K562 (cell line): ENCODE measurements at regions not wholly inside any gene's neighbourhood (a gene's known extent, or its start where the extent isn't known, plus 50 kb on each side); places are given as distances from the start of the nearest gene placed in this dataset.

Experiments used
- AFF4 ChIP-seq: sonication (generic); formaldehyde crosslinking; IDR thresholded peaks from 2 replicates; pipeline ENCODE4 v1.8.0; 2023; ENCODE audit warnings: mild to moderate bottlenecking, missing genetic modification reagents
- NCOA6 ChIP-seq: fragments of 450-650 bp; IDR thresholded peaks from 2 replicates; pipeline ENCODE4 v1.6.1; 2017; ENCODE audit warnings: mild to moderate bottlenecking
- PHF21A ChIP-seq: fragments of 450-650 bp; IDR thresholded peaks from 2 replicates; pipeline ENCODE4 v1.6.1; 2017; ENCODE audit warnings: low read depth, borderline replicate concordance
- PTBP1 ChIP-seq: fragments of 200-400 bp; formaldehyde crosslinking; IDR thresholded peaks from 2 replicates; pipeline ENCODE4 v1.6.1; 2017; ENCODE audit warnings: low read depth, low read length
- SAP30 ChIP-seq: fragments of 200-600 bp; sonication (generic); IDR thresholded peaks from 2 replicates; pipeline ENCODE4 v1.6.1; 2012; ENCODE audit warnings: borderline replicate concordance, low read depth, mild to moderate bottlenecking, moderate library complexity, low read length, control low read depth, inconsistent platforms; ENCODE audit not compliant: insufficient read depth, poor library complexity, severe bottlenecking
- SMARCE1 ChIP-seq: fragments of 450-650 bp; IDR thresholded peaks from 2 replicates; pipeline ENCODE4 v1.7.1; 2016; ENCODE audit warnings: mild to moderate bottlenecking
- STAT5B ChIP-seq: fragments of 250-450 bp; sonication (Bioruptor Pico); IDR thresholded peaks from 2 replicates; pipeline ENCODE4 v1.8.0; 2021; ENCODE audit warnings: mild to moderate bottlenecking, inconsistent platforms
- TOE1 ChIP-seq, 2 experiments: fragments of 450-650 bp in 1 of 2; sonication (generic) in 1 of 2; formaldehyde crosslinking in 1 of 2; IDR thresholded peaks; 2 replicates each; pipeline versions ENCODE4 v1.7.1 to v1.8.0; 2016 to 2022; ENCODE audit warnings: borderline replicate concordance in 2 of 2, mild to moderate bottlenecking in 2 of 2, antibody characterized with exemption in 1 of 2, inconsistent platforms in 1 of 2, low read depth in 1 of 2, missing genetic modification reagents in 1 of 2, moderate library complexity in 1 of 2
- ZBTB8A ChIP-seq: fragments of 450-650 bp; IDR thresholded peaks from 2 replicates; pipeline ENCODE4 v1.6.1; 2018; ENCODE audit warnings: mild to moderate bottlenecking, moderate library complexity; ENCODE audit not compliant: partially characterized antibody

- TF ChIP-seq PHF21A (no peak), AFF4 (CRISPR knock-in tag) (no peak), NCOA6 (no peak), PTBP1 (no peak), SAP30 (no peak), STAT5B (CRISPR knock-in tag) (no peak), SMARCE1 (no peak), TOE1 (IDR thresholded peaks at IDR 0.05; ENCODE audit: borderline replicate concordance) (no peak), TOE1 (CRISPR knock-in tag; IDR thresholded peaks at IDR 0.05; ENCODE audit: borderline replicate concordance, low read depth) (no peak), ZBTB8A (no peak)
- TF ChIP-seq, all 486 proteins: peak for 0
Measured at GRCh38 chr5:115372146-115372545, 75.7 kb upstream of the CCDC112 start (continued).
